ENCODE measurements at regions not wholly inside any gene's neighbourhood (a gene's known extent, or its start where the extent isn't known, plus 50 kb on each side); places are given as distances from the start of the nearest gene placed in this dataset.

DNA sequence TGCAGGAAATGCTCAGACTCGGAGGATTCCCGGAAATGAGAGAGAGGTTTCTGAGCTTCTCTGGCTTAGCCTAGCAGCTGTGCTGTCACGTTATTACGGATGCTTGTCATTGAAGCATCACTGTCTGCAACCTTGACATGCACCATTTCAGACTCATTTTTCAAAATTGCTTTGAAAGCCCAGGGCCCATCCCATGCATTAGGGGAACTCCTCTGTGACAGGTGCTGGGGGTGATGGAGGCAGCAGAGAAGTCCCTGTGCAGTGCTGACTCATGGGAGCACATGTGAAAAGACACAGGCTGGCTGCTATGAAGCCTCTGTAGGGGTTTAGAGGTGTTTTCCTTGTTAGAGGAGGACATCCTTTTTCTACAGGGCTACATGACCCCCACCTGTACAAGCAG lies 214.0 kb upstream of the MPHOSPH6 start:
- TF ChIP-seq POLR2A (IDR thresholded peaks at IDR 0.05; ENCODE audit: control extremely low read depth in 1 of 2, low read depth in 2 of 2, low read length in 2 of 2) (no peak), POLR2AphosphoS5 (IDR thresholded peaks at IDR 0.05; ENCODE audit: low read depth, low read length) (no peak), CHD1 (IDR thresholded peaks at IDR 0.05; ENCODE audit: low read depth, low read length) (no peak)
- TF ChIP-seq, protein P1, sequence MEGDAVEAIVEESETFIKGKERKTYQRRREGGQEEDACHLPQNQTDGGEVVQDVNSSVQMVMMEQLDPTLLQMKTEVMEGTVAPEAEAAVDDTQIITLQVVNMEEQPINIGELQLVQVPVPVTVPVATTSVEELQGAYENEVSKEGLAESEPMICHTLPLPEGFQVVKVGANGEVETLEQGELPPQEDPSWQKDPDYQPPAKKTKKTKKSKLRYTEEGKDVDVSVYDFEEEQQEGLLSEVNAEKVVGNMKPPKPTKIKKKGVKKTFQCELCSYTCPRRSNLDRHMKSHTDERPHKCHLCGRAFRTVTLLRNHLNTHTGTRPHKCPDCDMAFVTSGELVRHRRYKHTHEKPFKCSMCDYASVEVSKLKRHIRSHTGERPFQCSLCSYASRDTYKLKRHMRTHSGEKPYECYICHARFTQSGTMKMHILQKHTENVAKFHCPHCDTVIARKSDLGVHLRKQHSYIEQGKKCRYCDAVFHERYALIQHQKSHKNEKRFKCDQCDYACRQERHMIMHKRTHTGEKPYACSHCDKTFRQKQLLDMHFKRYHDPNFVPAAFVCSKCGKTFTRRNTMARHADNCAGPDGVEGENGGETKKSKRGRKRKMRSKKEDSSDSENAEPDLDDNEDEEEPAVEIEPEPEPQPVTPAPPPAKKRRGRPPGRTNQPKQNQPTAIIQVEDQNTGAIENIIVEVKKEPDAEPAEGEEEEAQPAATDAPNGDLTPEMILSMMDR (IDR thresholded peaks at IDR 0.05; ENCODE audit: control extremely low read depth in 1 of 3, insufficient read depth in 1 of 3, low read depth in 1 of 3, low read length in 3 of 3), result no peak

Data from H1 (cell line).